ENCODE measurements at regions not wholly inside any gene's neighbourhood (a gene's known extent, or its start where the extent isn't known, plus 50 kb on each side); places are given as distances from the start of the nearest gene placed in this dataset.
"Not testable (repeated sequence)": the region's sequence is repeated elsewhere in the genome, so short reads cannot be mapped to it uniquely, and the experiment has no call there.

DNA sequence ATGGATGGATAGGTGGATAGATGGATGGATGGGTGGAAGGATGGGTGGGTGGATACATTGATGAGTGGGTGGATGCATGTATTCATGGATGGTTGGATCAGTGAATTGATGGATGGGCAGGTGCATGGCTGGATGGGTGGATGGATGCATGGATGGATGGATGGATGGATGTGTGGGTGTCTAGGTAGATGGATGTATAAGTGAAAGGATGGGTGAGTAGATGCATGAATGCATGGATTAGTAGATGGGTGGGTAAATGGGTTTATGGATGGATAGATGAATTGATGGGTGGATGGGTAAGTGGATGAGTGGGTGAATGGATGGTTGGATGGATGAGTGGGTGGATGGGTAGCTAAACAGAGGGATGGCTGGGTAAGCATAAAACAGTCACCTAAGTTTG, 135.6 kb downstream of the NPIPB11 start:
- H3K27ac ChIP-seq = not testable (repeated sequence)
- H3K4me1 ChIP-seq = peaks cover 0 to 15% (median 3%) of the 10 kb centered on the region in 4 donors

DNA sequence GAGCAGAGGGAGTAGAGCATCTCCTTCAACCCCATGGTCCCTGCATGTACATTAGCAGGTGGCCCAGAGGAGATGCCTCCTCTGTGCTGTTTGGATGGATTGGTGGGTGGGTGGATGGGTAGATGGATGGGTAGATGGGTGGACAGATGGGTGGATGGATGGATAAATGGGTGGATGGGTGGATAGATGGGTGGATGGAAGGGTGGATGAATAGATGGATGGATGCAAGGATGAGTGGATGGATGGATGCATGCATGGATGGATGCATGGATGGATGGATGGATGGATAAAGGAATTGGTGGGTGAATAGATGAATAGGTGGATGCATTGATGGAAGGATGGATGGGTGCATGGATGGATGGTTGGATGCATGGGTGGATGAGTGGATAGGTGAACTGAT, 136.5 kb downstream of the NPIPB11 start:
- H3K4me1 ChIP-seq = peaks cover 0 to 17% (median 6%) of the 10 kb centered on the region in 4 donors
- H3K4me3 ChIP-seq; H3K27ac ChIP-seq; H3K36me3 ChIP-seq; H3K27me3 ChIP-seq; DNase-seq (ENCODE audit: low spot score in 2 of 2); H3K9me3 ChIP-seq: not testable (repeated sequence)

More for the DNA sequence above, 135.6 kb downstream of the NPIPB11 start:
- H3K27me3 ChIP-seq; H3K4me3 ChIP-seq; H3K9me3 ChIP-seq; DNase-seq (ENCODE audit: low spot score in 2 of 2); H3K36me3 ChIP-seq: not testable (repeated sequence)

DNA sequence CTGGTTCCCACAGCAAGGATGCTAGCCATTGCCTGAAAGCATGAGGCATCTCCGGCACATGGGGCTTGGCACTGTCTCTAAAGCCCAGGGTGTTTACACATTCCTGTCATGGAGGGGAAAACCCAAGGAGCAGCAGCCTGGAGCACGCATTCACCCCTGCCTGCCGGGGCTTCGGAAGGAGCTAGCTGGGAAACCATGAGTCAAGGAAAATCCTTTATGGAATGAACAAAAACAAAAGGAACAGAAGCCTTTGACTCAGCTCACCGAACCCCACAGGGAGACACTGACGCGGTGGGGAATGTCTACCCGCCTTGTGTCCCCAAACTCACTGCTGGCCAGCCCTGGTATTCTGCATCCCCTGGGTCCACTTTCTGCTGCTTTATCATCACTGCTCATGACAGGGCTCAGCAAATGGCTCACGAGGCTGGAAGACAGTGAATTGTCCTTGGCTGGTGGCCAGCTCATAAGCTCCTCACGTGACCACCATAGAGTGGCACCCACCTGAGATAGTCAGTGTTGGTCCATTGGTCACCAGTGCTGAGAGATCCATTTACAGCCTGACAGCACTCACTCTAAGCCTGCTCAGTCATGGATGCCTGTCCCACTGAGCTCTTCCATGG, 137.2 kb downstream of the NPIPB11 start:
- not testable (repeated sequence) for DNase-seq (ENCODE audit: low spot score in 2 of 2); H3K36me3 ChIP-seq; H3K9me3 ChIP-seq; H3K27me3 ChIP-seq; H3K4me3 ChIP-seq
- Histone ChIP-seq H3K27ac (peak overlapping the region in 1 of 4 donors; percentile 19), H3K4me1 (peaks cover 0 to 24% (median 13%) of the 10 kb centered on the region in 4 donors)
- WGBS, 2 donors = 43 to 48% methylated on average over 9 to 10 of the region's 10 CpGs

DNA sequence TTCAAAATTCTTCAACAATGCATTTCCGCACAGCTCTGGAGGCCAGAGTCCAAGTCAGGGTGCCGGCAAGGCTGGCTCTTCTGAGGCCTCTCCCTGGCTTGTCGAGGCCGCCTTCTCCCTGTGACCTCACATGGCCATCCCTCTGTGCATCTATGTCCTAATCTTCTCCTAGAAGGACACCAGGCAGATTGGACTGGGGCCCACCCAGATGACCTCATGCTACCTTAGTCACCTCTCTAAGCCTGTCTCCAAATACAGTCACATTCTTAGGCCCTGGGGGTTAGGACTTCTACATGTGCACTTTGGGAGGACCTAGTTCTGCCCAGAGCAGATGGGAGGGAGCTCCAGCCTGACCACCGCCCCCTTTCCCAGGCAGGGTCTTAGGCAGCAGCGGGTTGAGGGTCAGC, 137.7 kb downstream of the NPIPB11 start:
- peaks cover 0 to 29% (median 16%) of the 10 kb centered on the region in 4 donors for H3K4me1 ChIP-seq

DNA sequence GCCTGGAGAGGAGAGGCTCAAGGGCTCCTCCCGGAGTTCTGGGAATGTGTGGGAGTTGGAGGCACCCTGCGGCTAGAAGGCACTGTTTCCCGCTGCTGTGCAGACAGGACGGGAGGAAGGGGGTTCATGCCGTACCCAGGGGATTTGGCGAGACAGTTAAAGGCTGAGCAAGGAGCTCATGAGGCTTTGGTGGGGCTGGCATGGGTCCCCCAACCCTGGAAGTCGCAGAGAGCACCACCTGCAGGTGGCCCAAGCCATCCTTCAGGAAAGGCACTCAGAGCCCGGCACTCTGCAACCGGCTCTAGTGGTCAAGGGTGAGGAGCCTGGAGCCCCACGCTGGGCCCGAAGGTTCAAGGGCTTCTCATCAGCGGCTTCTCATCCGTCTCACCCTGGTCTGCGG, 138.2 kb downstream of the NPIPB11 start:
- not testable (repeated sequence) for H3K27me3 ChIP-seq; DNase-seq (ENCODE audit: low spot score in 2 of 2); H3K9me3 ChIP-seq; H3K36me3 ChIP-seq; H3K4me3 ChIP-seq
- peak overlapping the region in 2 of 4 donors; percentile 69 to 81 for H3K27ac ChIP-seq
- 76 to 89% methylated on average over 12 to 14 of the region's 14 CpGs for WGBS, 2 donors
- peaks cover 0 to 30% (median 18%) of the 10 kb centered on the region in 4 donors for H3K4me1 ChIP-seq

More for the DNA sequence above, 137.7 kb downstream of the NPIPB11 start:
- WGBS, 2 donors = 79 to 83% methylated on average over 4 of the region's 6 CpGs
- DNase-seq (ENCODE audit: low spot score in 2 of 2); H3K36me3 ChIP-seq; H3K4me3 ChIP-seq; H3K27me3 ChIP-seq; H3K9me3 ChIP-seq: not testable (repeated sequence)
- peak overlapping the region in 2 of 4 donors; percentile 69 to 81 for H3K27ac ChIP-seq

DNA sequence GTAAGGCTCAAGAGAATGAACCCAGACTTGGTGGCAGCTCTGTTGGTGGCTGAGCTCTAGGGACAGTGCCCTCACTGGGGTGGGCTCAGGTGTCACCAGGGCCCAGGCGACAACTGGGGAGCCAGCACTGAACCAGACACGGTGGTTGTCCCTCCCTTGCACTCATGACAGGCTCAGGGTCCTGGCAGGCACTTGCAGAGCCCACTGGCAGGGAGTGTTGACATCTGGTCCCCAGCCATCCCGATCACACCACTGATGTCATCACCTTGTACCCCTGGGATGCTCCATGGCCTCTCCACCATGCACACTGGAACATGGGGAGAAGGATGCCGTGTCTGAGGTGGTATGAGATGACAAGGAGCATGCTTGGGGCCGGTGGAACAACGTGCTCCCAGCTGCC, 138.6 kb downstream of the NPIPB11 start:
- Histone ChIP-seq H3K27ac (peak overlapping the region in 3 of 4 donors; percentile 3 to 81 (median 69)), H3K4me1 (peaks cover 0 to 30% (median 19%) of the 10 kb centered on the region in 4 donors)
- not testable (repeated sequence) for H3K27me3 ChIP-seq; DNase-seq (ENCODE audit: low spot score in 2 of 2); H3K36me3 ChIP-seq; H3K4me3 ChIP-seq; H3K9me3 ChIP-seq
- 69 to 77% methylated on average over 2 to 5 of the region's 6 CpGs for WGBS, 2 donors

DNA sequence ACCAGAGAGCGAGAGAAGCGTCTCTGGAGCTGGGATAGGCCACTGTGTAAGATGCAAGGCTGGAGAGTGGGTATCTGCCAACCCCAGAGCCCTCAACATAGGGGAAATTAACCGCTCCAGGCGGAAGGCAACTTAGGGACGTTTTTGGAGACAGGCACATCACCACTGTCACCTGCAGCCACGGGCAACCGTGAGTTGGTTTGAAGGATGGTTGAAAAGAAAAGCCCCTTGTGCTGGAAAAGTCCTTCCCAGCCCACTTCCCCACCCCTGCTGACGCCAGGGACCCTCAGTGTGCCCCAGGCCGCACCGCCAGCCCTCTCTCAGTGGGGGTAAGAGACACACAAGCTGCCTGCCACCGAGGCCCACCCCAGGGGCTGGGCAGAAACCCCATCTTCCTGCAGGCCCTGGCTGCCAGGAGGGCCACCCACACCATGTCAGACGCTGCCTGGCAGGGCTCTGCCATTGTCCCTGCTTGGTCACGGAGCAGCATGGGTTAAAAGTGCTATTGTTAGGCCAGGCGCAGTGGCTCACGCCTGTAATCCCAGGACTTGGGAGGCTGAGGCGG, 139.4 kb downstream of the NPIPB11 start:
- H3K4me3 ChIP-seq; DNase-seq (ENCODE audit: low spot score in 2 of 2); H3K36me3 ChIP-seq; H3K9me3 ChIP-seq; H3K27me3 ChIP-seq: not testable (repeated sequence)
- 54 to 75% methylated on average over 11 to 16 of the region's 16 CpGs for WGBS, 2 donors
- Histone ChIP-seq H3K27ac (peak overlapping the region; percentile 3 to 81 (median 57)), H3K4me1 (peaks cover 0 to 36% (median 19%) of the 10 kb centered on the region in 4 donors)

DNA sequence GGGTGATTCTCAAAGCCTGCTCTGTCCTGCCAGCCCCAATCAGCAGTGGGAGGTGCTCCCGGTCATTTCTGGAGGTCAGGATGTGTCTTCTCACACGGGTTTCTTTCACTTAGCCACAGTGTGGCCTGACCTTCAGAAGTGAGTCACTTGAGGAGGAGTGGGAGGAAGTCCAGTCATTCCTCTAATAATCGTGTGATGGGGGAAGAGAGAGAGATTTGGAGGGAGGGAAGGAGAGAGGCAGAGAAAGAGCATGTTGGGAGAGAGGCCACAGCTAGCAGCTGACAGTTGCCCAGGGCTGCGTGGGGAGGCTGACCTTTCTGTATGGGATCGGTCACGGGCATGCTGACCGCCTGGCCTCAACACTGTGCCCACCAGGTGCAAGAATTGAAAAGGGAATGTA, 139.9 kb downstream of the NPIPB11 start:
- not testable (repeated sequence) for DNase-seq (ENCODE audit: low spot score in 2 of 2); H3K4me3 ChIP-seq; H3K36me3 ChIP-seq; H3K9me3 ChIP-seq; H3K27me3 ChIP-seq
- 15 to 21% methylated on average over 7 of the region's 7 CpGs for WGBS, 2 donors
- peak overlapping the region in 2 of 4 donors; percentile 69 to 81 for H3K27ac ChIP-seq
- peaks cover 0 to 35% (median 19%) of the 10 kb centered on the region in 4 donors for H3K4me1 ChIP-seq
- TF ChIP-seq EP300 (IDR thresholded peaks at IDR 0.05) = peak in 1 of 2 donors; percentile 13

DNA sequence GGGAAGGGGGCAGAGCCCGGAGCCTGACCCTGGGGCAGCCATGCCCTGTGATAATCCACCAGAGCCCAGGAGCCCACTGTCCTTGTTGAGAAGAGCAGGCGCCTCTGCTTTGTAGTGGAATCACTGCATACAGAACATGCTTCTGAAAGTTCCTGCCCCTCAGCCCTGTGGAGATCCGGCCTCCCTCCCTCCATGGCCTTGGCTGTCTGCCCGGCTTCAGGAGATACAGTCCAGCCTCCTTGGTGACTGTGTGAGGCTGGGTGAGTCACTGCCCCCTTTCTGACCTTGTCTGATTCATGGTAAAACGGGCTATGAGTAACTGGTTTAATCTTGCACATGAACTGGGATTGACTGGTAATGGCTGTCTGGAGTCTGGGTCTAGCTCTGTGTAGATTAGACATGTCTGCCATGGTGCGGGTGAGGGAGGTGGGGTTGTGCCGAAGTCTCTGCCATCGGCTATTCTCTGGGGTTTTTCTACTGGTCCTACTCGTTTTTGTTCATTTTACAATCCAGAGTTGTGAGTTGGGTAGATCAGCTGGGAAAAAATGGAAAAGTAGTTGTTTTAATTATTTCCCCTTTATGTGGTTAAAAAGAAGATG, 141.2 kb downstream of the NPIPB11 start:
- Histone ChIP-seq H3K4me1 (peaks cover 0 to 38% (median 19%) of the 10 kb centered on the region in 4 donors), H3K27ac (peak overlapping the region in 2 of 4 donors; percentile 65 to 82)
- not testable (repeated sequence) for H3K36me3 ChIP-seq, H3K9me3 ChIP-seq, H3K27me3 ChIP-seq, H3K4me3 ChIP-seq
- TF ChIP-seq EP300 (IDR thresholded peaks at IDR 0.05) = peak in 1 of 2 donors; percentile 54
- 12 to 15% methylated on average over 7 to 8 of the region's 9 CpGs for WGBS, 2 donors
- DNase-seq (ENCODE audit: low spot score in 2 of 2) = peak; percentile 91 to 92

DNA sequence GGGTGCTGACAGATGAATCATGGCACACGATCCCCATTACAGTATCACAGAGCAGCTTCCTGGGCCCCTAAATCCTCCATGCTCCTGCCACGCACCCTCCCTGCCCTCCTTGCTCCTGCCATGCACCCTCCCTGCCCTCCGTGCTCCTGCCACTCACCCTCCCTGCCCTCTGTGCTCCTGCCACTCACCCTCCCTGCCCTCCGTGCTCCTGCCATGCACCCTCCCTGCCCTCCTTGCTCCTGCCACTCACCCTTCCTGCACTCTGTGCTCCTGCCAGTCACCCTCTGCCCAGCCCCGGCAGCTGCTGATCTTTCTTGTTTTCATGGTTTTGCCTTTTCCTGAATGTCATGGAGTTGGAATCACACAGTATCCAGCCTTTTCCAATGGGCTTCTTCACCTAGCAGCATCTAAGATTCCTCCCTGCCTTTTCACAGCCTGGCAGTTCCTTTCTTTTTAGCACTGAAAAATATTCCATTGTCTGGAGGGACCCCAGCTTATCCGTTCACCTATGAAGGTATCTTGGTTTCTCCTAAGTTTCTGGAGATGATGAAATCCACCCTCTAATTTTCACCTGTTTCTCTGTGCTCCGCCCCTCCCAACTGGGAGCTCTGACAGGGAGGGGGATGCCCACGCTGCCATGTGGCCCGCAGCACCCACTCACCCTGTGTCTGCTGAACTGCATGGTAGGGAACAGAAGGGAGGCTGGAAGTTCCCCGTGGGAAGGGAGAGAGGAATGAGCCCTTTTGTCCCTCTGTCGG, 142.3 kb downstream of the NPIPB11 start:
- not testable (repeated sequence) for DNase-seq (ENCODE audit: low spot score in 2 of 2); H3K4me3 ChIP-seq; H3K27me3 ChIP-seq; H3K36me3 ChIP-seq; H3K9me3 ChIP-seq
- Histone ChIP-seq H3K27ac (peak overlapping the region in 2 of 4 donors; percentile 65 to 74), H3K4me1 (peaks cover 0 to 49% (median 19%) of the 10 kb centered on the region in 4 donors)
- WGBS, 2 donors = 51 to 53% methylated on average over 11 of the region's 11 CpGs

DNA sequence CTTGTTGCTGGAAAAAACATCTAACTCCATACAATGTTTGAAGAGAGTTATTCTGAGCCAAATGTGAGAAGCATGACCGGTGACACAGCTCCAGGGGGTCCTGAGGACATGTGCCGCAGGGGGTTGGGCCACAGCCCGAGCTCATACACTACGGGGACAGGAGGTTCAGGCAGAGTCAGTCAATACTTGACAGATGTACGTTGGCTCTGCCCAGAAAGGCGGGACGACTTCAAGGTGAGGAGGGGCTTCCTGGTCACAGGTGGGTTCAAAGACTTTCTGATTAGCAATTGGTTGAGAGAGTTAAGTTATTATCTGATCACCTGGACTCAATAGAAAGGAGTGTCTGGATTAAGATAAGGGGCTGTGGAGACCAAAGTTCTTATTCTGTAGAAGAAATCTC, 143.8 kb downstream of the NPIPB11 start:
- peak overlapping the region in 1 of 4 donors; percentile 60 for H3K27ac ChIP-seq
- not testable (repeated sequence) for DNase-seq (ENCODE audit: low spot score in 2 of 2); H3K36me3 ChIP-seq; H3K9me3 ChIP-seq; H3K27me3 ChIP-seq; H3K4me3 ChIP-seq
- 87 to 89% methylated on average over 7 of the region's 7 CpGs for WGBS, 2 donors
- peaks cover 0 to 43% (median 16%) of the 10 kb centered on the region in 4 donors for H3K4me1 ChIP-seq

Measured in tibial nerve (tissue), 4 donors.